H9 (cell line): ENCODE measurements at regions not wholly inside any gene's neighbourhood (a gene's known extent, or its start where the extent isn't known, plus 50 kb on each side); places are given as distances from the start of the nearest gene placed in this dataset.

Experiments
- DNase-seq: peaks from one replicate; pipeline ENCODE4 v3.0.0-alpha.2; 2017
- H2AFZ ChIP-seq: one replicate; pipeline ENCODE4 v1.6.1; 2013; ENCODE audit warnings: mild to moderate bottlenecking, low read length, control low read depth, moderate library complexity
- H2AK5ac ChIP-seq: 2 replicates; pipeline ENCODE4 v1.6.1; 2013; ENCODE audit warnings: low read length, control low read depth, mixed read lengths; ENCODE audit not compliant: insufficient read length
- H2BK120ac ChIP-seq: one replicate; pipeline ENCODE4 v1.6.1; 2013; ENCODE audit warnings: low read depth, mild to moderate bottlenecking, low read length, control low read depth, inconsistent platforms; ENCODE audit not compliant: poor library complexity, severe bottlenecking
- H2BK12ac ChIP-seq: 2 replicates; pipeline ENCODE4 v1.6.1; 2013; ENCODE audit warnings: low read length, control low read depth, mixed read lengths, low read depth; ENCODE audit not compliant: insufficient read length
- H2BK15ac ChIP-seq: 2 replicates; pipeline ENCODE4 v1.6.1; 2013; ENCODE audit warnings: low read depth, low read length, control low read depth
- H2BK20ac ChIP-seq: one replicate; pipeline ENCODE4 v1.6.1; 2013; ENCODE audit warnings: low read depth, mild to moderate bottlenecking, low read length, control low read depth, inconsistent platforms; ENCODE audit not compliant: poor library complexity, severe bottlenecking
- H2BK5ac ChIP-seq: 2 replicates; pipeline ENCODE4 v1.6.1; 2013; ENCODE audit warnings: low read length, control low read depth, mixed read lengths; ENCODE audit not compliant: insufficient read length
- H3K14ac ChIP-seq: 2 replicates; pipeline ENCODE4 v1.6.1; 2013; ENCODE audit warnings: low read length, control low read depth; ENCODE audit not compliant: insufficient read depth
- H3K18ac ChIP-seq: 2 replicates; pipeline ENCODE4 v1.6.1; 2013; ENCODE audit warnings: low read depth, mild to moderate bottlenecking, mixed read lengths, low read length, control low read depth; ENCODE audit not compliant: insufficient read length
- H3K23ac ChIP-seq: 2 replicates; pipeline ENCODE4 v1.6.1; 2013; ENCODE audit warnings: low read length, control low read depth, mixed read lengths, low read depth; ENCODE audit not compliant: insufficient read length
- H3K23me2 ChIP-seq: 2 replicates; pipeline ENCODE4 v1.6.1; 2013; ENCODE audit warnings: low read depth, mild to moderate bottlenecking, mixed read lengths, low read length, control low read depth; ENCODE audit not compliant: insufficient read length, poor library complexity, severe bottlenecking
- H3K27ac ChIP-seq: 2 replicates; pipeline ENCODE4 v1.5.1; 2013; ENCODE audit warnings: low read length, control low read depth, mixed read lengths, low read depth; ENCODE audit not compliant: insufficient read length
- H3K27me3 ChIP-seq: 2 replicates; pipeline ENCODE4 v1.6.1; 2013; ENCODE audit warnings: low read length, control low read depth, inconsistent platforms; ENCODE audit not compliant: insufficient read depth
- H3K4ac ChIP-seq: 2 replicates; pipeline ENCODE4 v1.6.1; 2013; ENCODE audit warnings: low read depth, mild to moderate bottlenecking, control low read depth, inconsistent platforms, low read length, moderate library complexity
- H3K4me1 ChIP-seq: 2 replicates; pipeline ENCODE4 v1.6.1; 2013; ENCODE audit warnings: low read length, control low read depth, inconsistent platforms; ENCODE audit not compliant: insufficient read depth
- H3K4me2 ChIP-seq: 2 replicates; pipeline ENCODE4 v1.6.1; 2013; ENCODE audit warnings: low read length, control low read depth, mixed read lengths; ENCODE audit not compliant: insufficient read length, insufficient read depth
- H3K56ac ChIP-seq: 2 replicates; pipeline ENCODE4 v1.6.1; 2013; ENCODE audit warnings: low read depth, mild to moderate bottlenecking, mixed read lengths, low read length, control low read depth; ENCODE audit not compliant: insufficient read length
- H3K79me1 ChIP-seq: 2 replicates; pipeline ENCODE4 v1.6.1; 2013; ENCODE audit warnings: low read depth, mild to moderate bottlenecking, moderate library complexity, low read length, control low read depth, inconsistent platforms; ENCODE audit not compliant: insufficient read depth, poor library complexity, severe bottlenecking
- H3K79me2 ChIP-seq: 2 replicates; pipeline ENCODE4 v1.6.1; 2013; ENCODE audit warnings: low read length, control low read depth, inconsistent platforms; ENCODE audit not compliant: insufficient read depth
- H3K9ac ChIP-seq: 2 replicates; pipeline ENCODE4 v1.6.1; 2013; ENCODE audit warnings: low read length, control low read depth, mixed read lengths; ENCODE audit not compliant: insufficient read length; ENCODE audit errors: extremely low read depth
- H3K9me3 ChIP-seq: one replicate; pipeline ENCODE4 v1.6.1; 2013; ENCODE audit warnings: low read depth, low read length, inconsistent platforms; ENCODE audit not compliant: control insufficient read depth
- H3T11ph ChIP-seq: one replicate; pipeline ENCODE4 v1.6.1; 2013; ENCODE audit warnings: mild to moderate bottlenecking, low read length, control low read depth, inconsistent platforms
- H4K20me1 ChIP-seq: one replicate; pipeline ENCODE4 v1.6.1; 2013; ENCODE audit not compliant: control insufficient read depth, insufficient read length, insufficient read depth
- H4K5ac ChIP-seq: 2 replicates; pipeline ENCODE4 v1.6.1; 2013; ENCODE audit warnings: low read depth, mild to moderate bottlenecking, mixed read lengths, low read length, control low read depth; ENCODE audit not compliant: insufficient read length
- H4K8ac ChIP-seq: replicated peaks from 2 replicates; pipeline ENCODE4 v1.6.1; 2013; ENCODE audit warnings: low read length, control low read depth, mixed read lengths, low read depth; ENCODE audit not compliant: insufficient read length
- H4K91ac ChIP-seq: 2 replicates; pipeline ENCODE4 v1.6.1; 2013; ENCODE audit warnings: low read depth, mild to moderate bottlenecking, moderate library complexity, mixed read lengths, low read length, control low read depth; ENCODE audit not compliant: insufficient read length
- H3K27ac Mint-ChIP-seq, 3 experiments: 2 replicates in 2 of 3; 3 replicates in 1 of 3; pipeline ENCODE4 v1.8.0; 2020 to 2021; ENCODE audit warnings: mixed read lengths in 3 of 3, mild to moderate bottlenecking in 1 of 3, moderate library complexity in 1 of 3
- H3K27me3 Mint-ChIP-seq: 2 replicates; pipeline ENCODE4 v1.8.0; 2021; ENCODE audit warnings: low read depth, mild to moderate bottlenecking, moderate library complexity, mixed read lengths
- H3K36me3 Mint-ChIP-seq, 3 experiments: 2 replicates in 2 of 3; 3 replicates in 1 of 3; pipeline ENCODE4 v1.8.0; 2020 to 2021; ENCODE audit warnings: low read depth in 3 of 3, mixed read lengths in 3 of 3; ENCODE audit not compliant: insufficient read depth in 1 of 3
- H3K4me1 Mint-ChIP-seq, 2 experiments: 2 replicates each; pipeline ENCODE4 v1.8.0; 2020; ENCODE audit warnings: mixed read lengths in 2 of 2
- H3K4me3 Mint-ChIP-seq, 2 experiments: 2 replicates in 1 of 2; 3 replicates in 1 of 2; pipeline ENCODE4 v1.8.0; 2020 to 2021; ENCODE audit warnings: mild to moderate bottlenecking in 2 of 2, mixed read lengths in 2 of 2, moderate library complexity in 1 of 2
- H3K9me3 Mint-ChIP-seq, 2 experiments: 2 replicates in 1 of 2; 3 replicates in 1 of 2; pipeline ENCODE4 v1.8.0; 2020; ENCODE audit warnings: mild to moderate bottlenecking in 2 of 2, mixed read lengths in 2 of 2, moderate library complexity in 1 of 2
- CTCF ChIP-seq: fragments of 200-600 bp; sonication (generic); conservative IDR thresholded peaks from 3 replicates; pipeline ENCODE4 v1.8.0; 2021; ENCODE audit warnings: antibody characterized with exemption, mild to moderate bottlenecking
- WGBS: extraction: QIAGEN DNeasy Blood & Tissue Kit; methylation state at CpG from one replicate; pipeline ENCODE4 v1.1.7; 2013; ENCODE audit warnings: missing lambda C conversion rate, low lambda C conversion rate, mixed read lengths; ENCODE audit not compliant: insufficient read length; ENCODE audit errors: extremely low coverage; 5-methylcytosine and 5-hydroxymethylcytosine counted together

GRCh38 chr11:25902476-25902875, 429.5 kb upstream of the ANO3 start:
- Histone ChIP-seq H2BK5ac (no peak overlapping the region), H3K4me2 (no peak overlapping the region), H3K56ac (no peak overlapping the region), H4K20me1 (no peaks in the 10 kb centered on the region), H2AFZ (no peak overlapping the region), H3K23me2 (no peaks in the 10 kb centered on the region), H3K14ac (no peak overlapping the region), H4K8ac (no peak overlapping the region), H2BK15ac (no peak overlapping the region), H2BK12ac (no peak overlapping the region), H3T11ph (no peak overlapping the region), H2BK20ac (no peak overlapping the region), H2BK120ac (no peak overlapping the region), H3K4me1 (no peaks in the 10 kb centered on the region), H3K4ac (no peak overlapping the region), H3K79me1 (no peaks in the 10 kb centered on the region), H3K18ac (no peak overlapping the region), H3K79me2 (no peaks in the 10 kb centered on the region), H3K27ac (no peak overlapping the region), H3K27me3 (no peaks in the 10 kb centered on the region), H4K5ac (no peak overlapping the region), H3K9ac (no peak overlapping the region), H4K91ac (no peak overlapping the region), H3K23ac (no peak overlapping the region), H2AK5ac (no peak overlapping the region), H3K9me3 (no peaks in the 10 kb centered on the region)
- no peaks in the 10 kb centered on the region for H3K36me3 Mint-ChIP-seq
- no peak for TF ChIP-seq CTCF
- no peak overlapping the region for H3K27ac Mint-ChIP-seq
- no peak for DNase-seq
- no peak overlapping the region for H3K4me3 Mint-ChIP-seq
- H3K4me1 Mint-ChIP-seq = no peaks in the 10 kb centered on the region
- no CpG with 5 or more reads among the region's 3 CpGs for WGBS
- no peaks in the 10 kb centered on the region; a peak in 1 of 5 replicates for H3K9me3 Mint-ChIP-seq
- no peaks in the 10 kb centered on the region; the same call in 1 of the 2 replicates for H3K27me3 Mint-ChIP-seq
